Right lobe of liver (tissue), 6 donors: ENCODE measurements at regions not wholly inside any gene's neighbourhood (a gene's known extent, or its start where the extent isn't known, plus 50 kb on each side); places are given as distances from the start of the nearest gene placed in this dataset.

Experiments used
- ATAC-seq, 4 donors: fragments of 200-7000 bp; cut with Tn5 transposase; one replicate each; pipeline ENCODE4 v1.9.1; 2020; ENCODE audit warnings: mild to moderate bottlenecking in 4 of 4, moderate library complexity in 4 of 4
- DNase-seq, 3 donors: peaks; one replicate each; pipeline ENCODE4 v3.0.0-alpha.2; 2020
- H3K27ac ChIP-seq, 3 donors: fragments of 200-600 bp; one replicate each; pipeline ENCODE4 v1.8.0; 2022
- H3K27me3 ChIP-seq, 2 donors: fragments of 200-600 bp; one replicate each; pipeline ENCODE4 v1.8.0; 2022
- H3K36me3 ChIP-seq, 4 donors: fragments of 200-600 bp; sonication (generic) in 1 of 4; one replicate each; pipeline versions ENCODE4 v1.5.1 to v1.8.0; 2017 to 2022; ENCODE audit warnings: control low read depth in 1 of 4
- H3K4me1 ChIP-seq, 4 donors: fragments of 200-600 bp; sonication (generic) in 1 of 4; one replicate each; pipeline versions ENCODE4 v1.5.1 to v1.8.0; 2017 to 2022; ENCODE audit warnings: control low read depth in 1 of 4
- H3K4me3 ChIP-seq, 3 donors: fragments of 200-600 bp; one replicate each; pipeline ENCODE4 v1.8.0; 2022
- H3K9me3 ChIP-seq, 4 donors: fragments of 200-600 bp; sonication (generic) in 1 of 4; one replicate each; pipeline versions ENCODE4 v1.5.1 to v1.8.0; 2017 to 2022; ENCODE audit warnings: control low read depth in 1 of 4
- CTCF ChIP-seq, 4 donors: fragments of 200-600 bp in 3 of 4; fragments of 450-650 bp in 1 of 4; IDR thresholded peaks; one replicate each; pipeline versions ENCODE4 v1.5.1 to v1.8.0; 2016 to 2022; ENCODE audit warnings: antibody characterized with exemption in 4 of 4, mild to moderate bottlenecking in 2 of 4
- POLR2A ChIP-seq: fragments of 450-650 bp; IDR thresholded peaks from one replicate; pipeline ENCODE4 v1.6.1; 2017; ENCODE audit warnings: antibody characterized with exemption, mild to moderate bottlenecking
- WGBS: methylation state at CpG from one replicate; pipeline ENCODE4 v1.1.6; 2018; ENCODE audit warnings: low coverage, low lambda C conversion rate; ENCODE audit not compliant: insufficient coverage; ENCODE audit errors: missing lambda C conversion rate; 5-methylcytosine and 5-hydroxymethylcytosine counted together
- intact Hi-C, 2 donors: fragments of 100-400 bp; cut with DNase I; formaldehyde crosslinking; loops; one replicate each; pipeline versions ENCODE4 v1.11.2 to v1.14.1; 2022
- donor health status: DM: no; HTN: yes; CAD: no.
- donor health status: DM: no; HTN: no; CAD: no.
- donor health status: DM: no; HTN: no; CAD: no.
- donor health status: DM: no; HTN: yes; CAD: no.
- donor health status: DM: no; HTN: yes; CAD: no.

GRCh38 chr16:59411961-59412841, 678.1 kb upstream of the GOT2 start:
- intact Hi-C loops = no loop called here
- Histone ChIP-seq H3K4me3 (no peak overlapping the region), H3K36me3 (no peaks in the 10 kb centered on the region), H3K27me3 (no peaks in the 10 kb centered on the region), H3K27ac (no peak overlapping the region), H3K4me1 (no peaks in the 10 kb centered on the region), H3K9me3 (no peaks in the 10 kb centered on the region)
- 43% methylated on average over 5 of the region's 5 CpGs for WGBS
- no peak for TF ChIP-seq POLR2A
- TF ChIP-seq CTCF (IDR thresholded peaks at IDR 0.05) = peak in 1 of 4 donors; percentile 15
- ATAC-seq (no peak), DNase-seq (no peak)

GRCh38 chr16:59410451-59410850, 676.3 kb upstream of the GOT2 start:
- no peak overlapping the region for H3K27ac ChIP-seq
- DNase-seq (no peak), ATAC-seq (no peak)
- no peaks in the 10 kb centered on the region for H3K9me3 ChIP-seq
- no peak overlapping the region for H3K4me3 ChIP-seq
- H3K4me1 ChIP-seq = no peaks in the 10 kb centered on the region
- TF ChIP-seq POLR2A = no peak
- TF ChIP-seq CTCF (IDR thresholded peaks at IDR 0.05) = no peak
- H3K36me3 ChIP-seq = no peaks in the 10 kb centered on the region
- intact Hi-C loops = no loop called here
- no peaks in the 10 kb centered on the region for H3K27me3 ChIP-seq
- WGBS = 0% methylated on average over 1 of the region's 1 CpG

- ATAC-seq (no peak), DNase-seq (no peak)
- intact Hi-C loops = no loop called here
- H3K36me3 ChIP-seq = no peaks in the 10 kb centered on the region
- no peaks in the 10 kb centered on the region for H3K9me3 ChIP-seq
- H3K4me3 ChIP-seq = no peak overlapping the region
- no peak overlapping the region for H3K27ac ChIP-seq
- H3K4me1 ChIP-seq = no peaks in the 10 kb centered on the region
- H3K27me3 ChIP-seq = no peaks in the 10 kb centered on the region
- no peak for TF ChIP-seq POLR2A
- no peak for TF ChIP-seq CTCF (IDR thresholded peaks at IDR 0.05)
- 40% methylated on average over 2 of the region's 2 CpGs for WGBS
Observed at GRCh38 chr16:59405802-59406201, 671.7 kb upstream of the GOT2 start.

GRCh38 chr16:59404509-59404908, 670.4 kb upstream of the GOT2 start:
- no peaks in the 10 kb centered on the region for H3K27me3 ChIP-seq
- H3K9me3 ChIP-seq = no peaks in the 10 kb centered on the region
- 48% methylated on average over 2 of the region's 2 CpGs for WGBS
- no peaks in the 10 kb centered on the region for H3K4me1 ChIP-seq
- TF ChIP-seq CTCF (IDR thresholded peaks at IDR 0.05) (no peak), POLR2A (no peak)
- DNase-seq (no peak), ATAC-seq (no peak)
- no peak overlapping the region for H3K27ac ChIP-seq
- H3K36me3 ChIP-seq = no peaks in the 10 kb centered on the region
- intact Hi-C loops = no loop called here
- no peak overlapping the region for H3K4me3 ChIP-seq
